HG03354 (cell line): ENCODE measurements at regions not wholly inside any gene's neighbourhood (a gene's known extent, or its start where the extent isn't known, plus 50 kb on each side); places are given as distances from the start of the nearest gene placed in this dataset.

ENCODE experiments used
- ATAC-seq: cut with Tn5 transposase; IDR thresholded peaks from one replicate; pipeline ENCODE4 v1.9.1; 2021; ENCODE audit warnings: mild to moderate bottlenecking; ENCODE audit not compliant: unreplicated experiment, poor library complexity, severe bottlenecking

DNA sequence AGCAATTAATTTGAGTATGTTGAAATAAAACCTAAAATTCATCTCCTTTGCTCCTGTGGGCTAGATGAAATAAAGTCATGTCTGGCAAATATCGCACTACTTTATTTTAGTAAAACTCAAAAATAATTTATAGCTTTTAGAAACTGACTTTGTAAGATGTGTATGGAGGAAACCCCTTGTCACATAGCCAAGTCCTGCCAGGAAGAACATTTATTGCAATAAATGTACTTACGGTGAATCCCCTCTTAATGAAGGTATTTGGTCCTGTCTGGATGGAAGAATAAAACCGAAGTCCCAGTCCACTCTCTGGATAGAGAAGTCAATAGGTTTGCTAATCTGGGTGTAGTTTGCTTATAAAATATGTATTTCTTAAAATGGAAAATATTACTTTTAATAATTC lies 1226.8 kb upstream of the MAP3K7 start:
- ATAC-seq: no peak

DNA sequence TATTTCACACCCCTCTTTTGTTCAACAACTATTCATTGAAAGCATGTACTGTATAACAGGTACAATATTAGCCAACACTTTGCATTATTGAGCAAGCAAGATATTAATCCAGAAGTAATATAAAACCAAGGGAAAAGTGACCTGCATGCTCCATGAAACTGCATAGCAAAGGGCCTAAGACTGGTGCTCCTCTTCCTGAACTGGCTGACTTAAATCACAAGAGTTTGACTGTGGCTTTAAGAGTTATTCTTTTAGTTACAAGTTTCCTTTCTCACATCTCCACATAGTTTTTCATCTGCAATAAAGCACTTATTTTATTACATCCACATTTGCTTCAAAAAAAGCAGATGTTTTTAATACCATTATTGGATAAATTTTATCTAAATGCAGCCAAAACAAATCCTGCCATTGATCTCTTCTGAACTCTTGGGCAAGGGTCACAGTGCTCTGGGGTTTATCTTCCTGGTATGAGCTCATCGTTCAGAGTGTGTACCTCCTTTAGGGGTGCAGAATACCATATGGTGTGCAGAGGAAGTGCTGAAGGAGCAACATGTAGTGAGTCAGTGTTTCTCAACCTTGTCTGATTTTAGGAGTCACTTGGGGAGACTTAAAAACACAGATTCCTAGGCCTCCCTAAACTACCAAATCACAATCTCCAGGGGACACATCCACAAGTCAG lies 1225.9 kb upstream of the MAP3K7 start:
- no peak for ATAC-seq

DNA sequence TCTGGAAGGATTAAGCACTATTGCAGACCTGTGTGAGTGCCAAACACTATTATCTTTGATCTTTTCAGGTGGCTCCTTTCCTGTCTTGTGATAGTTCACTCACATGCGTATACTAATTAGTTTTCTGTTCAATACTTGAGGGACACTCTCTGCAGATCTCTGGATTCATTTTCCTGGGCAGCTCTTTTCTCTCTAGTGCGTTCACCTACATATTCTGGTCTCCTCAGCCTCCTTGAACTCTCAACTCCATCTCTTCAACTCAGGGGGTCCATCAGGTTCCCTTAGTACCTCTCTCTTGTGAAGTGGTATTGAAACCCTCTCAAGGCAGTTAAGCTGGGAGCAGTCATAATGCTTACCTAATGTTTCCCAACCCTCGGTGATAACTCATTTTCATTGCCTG lies 1218.1 kb upstream of the MAP3K7 start:
- no peak for ATAC-seq

DNA sequence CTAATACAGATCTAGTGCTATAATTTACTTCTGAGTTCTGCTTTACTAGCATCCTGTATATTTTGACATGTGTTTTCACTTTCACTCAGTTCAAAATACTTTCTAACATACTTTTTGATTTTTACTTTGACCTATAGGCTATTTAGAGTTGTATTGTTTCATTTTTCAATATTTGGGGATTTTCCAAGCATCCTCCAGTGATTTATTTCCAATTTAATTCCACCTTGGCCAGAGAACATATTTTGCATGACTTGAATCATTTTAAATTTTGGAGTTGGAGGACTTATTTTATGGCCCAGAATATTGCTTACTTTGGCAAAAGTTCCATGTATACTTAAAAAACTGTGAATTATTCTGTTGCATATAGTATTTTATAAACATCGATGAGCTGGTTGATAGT lies 1215.6 kb upstream of the MAP3K7 start:
- no peak for ATAC-seq

DNA sequence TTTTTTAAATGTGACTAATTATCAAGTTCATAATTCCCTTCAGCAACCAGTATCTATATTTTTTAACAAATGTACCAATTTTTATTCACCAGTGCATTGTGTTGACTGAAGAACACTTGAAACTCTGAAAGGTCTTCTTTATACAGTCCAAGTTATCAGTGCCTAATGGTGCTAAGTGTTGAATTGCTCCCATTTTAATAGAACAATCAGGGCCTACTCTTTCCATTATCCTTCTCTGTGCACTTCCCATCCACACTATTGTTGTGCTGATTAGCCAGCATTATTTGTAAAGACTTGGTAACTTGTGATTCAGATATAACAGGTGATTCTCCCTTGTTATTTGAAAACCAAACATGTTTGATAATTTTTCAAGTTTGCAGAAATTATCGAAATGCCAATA lies 1209.7 kb upstream of the MAP3K7 start:
- ATAC-seq: no peak

DNA sequence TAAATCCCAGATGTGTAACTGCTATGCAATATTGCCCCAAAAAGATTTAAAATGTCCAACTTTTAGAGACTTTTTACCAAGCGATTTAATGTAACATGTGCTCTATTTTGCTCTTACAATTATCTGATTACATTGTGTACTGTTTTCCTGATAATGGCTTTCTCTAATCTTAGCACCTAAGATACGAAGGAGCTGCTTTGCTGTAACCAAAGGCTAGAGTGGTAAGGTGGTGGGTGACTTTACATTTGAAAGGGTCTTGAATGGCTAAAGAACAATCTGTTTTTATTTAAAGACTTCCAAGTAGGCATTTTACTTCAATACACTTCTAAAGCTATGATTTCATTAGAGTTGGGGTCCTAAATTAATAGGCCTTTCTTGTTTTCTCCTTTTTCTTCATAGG lies 1201.6 kb upstream of the MAP3K7 start:
- ATAC-seq: no peak

DNA sequence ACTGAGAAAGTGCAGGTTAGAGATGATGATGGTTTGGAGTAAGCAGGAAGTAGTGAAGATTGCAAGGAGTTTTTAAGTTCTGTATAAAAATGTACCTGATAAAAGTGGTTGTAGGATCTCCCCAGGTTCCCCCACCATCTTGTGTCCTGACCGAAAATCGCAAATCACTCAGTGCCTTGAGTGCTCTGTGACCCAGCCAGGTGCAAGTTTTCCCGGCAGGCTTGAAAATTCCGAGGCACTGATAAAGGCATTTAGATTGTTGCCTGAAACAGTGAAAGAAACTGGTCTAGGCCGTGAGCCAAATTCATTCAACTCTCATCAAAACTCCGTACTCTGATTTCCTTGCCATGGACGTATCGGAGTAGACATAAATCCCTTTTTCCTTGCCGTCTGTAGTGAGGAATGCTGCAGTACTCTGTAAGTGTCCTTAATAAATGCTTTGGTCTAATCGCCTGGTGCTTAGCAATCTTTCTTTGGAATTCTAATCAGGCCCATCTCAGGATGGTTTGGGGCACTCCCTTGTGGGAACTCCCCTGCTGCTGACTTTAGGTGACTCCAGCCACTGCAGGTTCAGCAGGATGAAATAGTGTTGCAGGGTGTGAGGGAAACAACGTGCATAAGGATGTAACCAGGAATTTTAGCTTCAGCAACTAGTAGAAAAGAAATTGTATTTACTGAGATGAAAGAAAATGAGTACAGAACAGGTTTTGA lies 1199.8 kb upstream of the MAP3K7 start:
- no peak for ATAC-seq

DNA sequence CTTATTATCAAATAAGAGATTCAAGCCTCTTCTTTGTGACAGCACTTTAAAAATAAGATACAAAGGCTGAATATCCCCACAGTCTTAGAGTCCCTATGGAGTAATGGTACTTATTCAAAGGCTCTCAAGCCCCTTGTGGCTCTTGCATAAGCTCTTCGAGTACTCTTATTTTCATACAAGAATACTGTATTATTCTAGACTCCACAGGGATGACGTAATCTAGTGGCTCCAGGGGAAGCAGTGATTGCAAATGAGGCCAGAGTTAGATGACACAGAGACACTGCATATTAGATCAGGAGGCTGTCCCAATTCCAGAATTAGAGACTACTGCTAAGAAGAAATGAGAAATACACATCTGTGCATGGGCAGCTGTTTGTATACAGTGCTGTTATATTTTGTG lies 1195.9 kb upstream of the MAP3K7 start:
- ATAC-seq: no peak

DNA sequence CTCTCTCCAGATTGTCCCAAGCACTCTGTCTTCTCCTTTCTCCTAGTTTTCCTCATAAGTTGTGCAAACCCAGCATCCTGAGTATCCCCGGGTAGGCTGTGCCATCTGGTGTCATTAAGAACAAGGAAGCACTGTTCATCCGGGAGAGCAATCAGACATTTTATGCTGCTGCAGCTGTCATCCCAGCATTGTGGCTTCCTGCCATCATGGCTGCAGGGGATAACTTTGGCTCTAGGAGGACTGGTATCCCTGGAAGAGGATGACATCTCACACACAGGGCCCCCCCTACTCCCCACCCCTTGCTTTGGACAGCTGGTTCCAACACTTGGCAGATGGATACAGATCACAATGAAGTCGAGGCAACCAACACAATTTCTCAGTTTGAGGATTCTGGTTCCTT lies 1195.1 kb upstream of the MAP3K7 start:
- ATAC-seq: no peak

DNA sequence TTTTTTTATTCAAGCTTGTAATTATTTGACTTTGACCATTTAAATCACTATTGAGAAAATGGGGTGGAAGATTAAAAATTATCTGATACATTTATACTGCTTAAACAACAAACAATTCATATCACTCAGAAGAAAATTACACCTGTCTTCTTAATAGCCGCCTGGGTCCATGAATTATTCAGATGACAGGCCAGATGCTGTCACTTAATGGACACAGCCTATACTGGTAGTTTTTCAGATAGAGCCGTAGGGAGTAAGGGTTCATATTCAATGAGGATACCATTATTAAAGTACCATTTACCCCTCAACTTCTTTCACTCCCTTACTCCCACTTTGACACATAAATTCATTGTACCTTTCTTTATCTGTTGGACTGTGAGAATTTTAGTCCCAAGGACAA lies 1193.4 kb upstream of the MAP3K7 start:
- ATAC-seq: no peak

DNA sequence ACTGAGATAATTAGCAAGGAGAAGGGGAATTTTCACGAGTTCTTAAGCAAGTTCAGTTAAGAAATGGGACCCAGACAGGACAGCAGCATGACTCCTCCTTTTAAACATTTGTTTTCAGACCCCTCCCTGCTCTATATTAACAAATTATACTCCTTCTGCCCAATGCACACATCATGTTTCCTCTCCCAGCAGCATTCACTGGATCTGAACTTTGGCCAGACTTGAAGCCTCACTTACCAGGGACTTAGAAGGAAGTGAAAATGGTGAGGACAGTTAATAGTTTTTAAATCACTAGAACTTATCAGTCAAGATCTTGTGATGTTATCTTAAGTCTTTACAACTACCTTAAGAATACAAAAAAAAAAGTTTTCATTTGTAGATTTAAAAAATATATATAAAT lies 1174.7 kb upstream of the MAP3K7 start:
- ATAC-seq: no peak

DNA sequence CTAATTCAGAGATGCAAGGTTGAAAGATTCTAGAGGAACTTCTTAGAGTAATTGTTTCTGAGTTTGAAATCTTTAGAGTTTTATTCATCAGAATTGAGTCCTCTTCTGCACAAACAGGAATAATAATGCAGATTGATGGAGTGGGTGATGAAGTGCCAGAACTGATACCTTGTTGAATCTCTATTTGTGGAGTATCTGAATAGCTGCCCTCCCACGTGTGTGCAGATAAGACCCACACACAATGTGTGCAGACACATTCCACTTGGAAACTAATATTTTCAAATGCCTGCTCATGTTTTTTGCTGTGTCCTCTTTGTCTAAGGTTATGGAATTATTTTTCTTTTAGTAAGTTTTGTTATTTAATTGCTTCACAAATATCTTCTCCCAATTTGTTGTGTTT lies 1167.8 kb upstream of the MAP3K7 start:
- no peak for ATAC-seq

DNA sequence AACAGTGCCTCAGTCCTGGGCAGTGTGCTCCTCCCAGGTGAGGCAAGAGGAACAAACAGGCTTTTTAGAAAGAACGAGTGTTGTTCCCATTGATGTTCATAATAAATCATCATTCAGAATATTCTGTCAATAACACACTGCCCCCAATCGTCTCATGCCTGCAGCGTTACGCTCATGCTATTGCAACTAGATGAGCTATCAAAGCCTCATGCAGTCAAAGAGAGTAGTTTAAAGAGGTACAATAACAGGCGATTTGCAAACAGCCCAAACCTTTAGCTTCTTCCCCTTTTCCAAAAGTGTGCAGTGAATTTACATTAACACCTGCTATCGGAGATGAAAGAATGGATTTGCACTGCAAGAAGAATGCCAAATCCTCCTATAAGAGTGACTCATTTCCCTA lies 1164.7 kb upstream of the MAP3K7 start:
- ATAC-seq: no peak

DNA sequence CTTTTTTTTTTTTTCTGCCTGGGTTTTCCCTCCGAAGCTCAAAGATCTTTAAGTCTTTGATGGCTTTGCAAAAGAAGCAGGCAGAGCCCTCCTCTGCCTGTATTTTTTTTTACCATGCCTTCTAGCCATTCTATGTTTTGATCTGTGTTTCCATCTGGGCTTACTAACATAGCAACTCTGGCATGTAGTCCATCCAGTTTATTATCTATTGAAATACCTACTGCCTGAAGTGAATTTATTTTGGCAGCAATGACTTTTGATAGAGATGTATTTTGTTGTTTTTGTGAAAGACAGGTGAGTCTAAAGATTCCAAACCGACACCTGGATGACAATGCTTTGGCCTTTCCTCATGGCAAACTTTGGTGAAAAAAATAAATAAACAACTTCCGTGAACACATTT lies 1157.7 kb upstream of the MAP3K7 start:
- no peak for ATAC-seq

DNA sequence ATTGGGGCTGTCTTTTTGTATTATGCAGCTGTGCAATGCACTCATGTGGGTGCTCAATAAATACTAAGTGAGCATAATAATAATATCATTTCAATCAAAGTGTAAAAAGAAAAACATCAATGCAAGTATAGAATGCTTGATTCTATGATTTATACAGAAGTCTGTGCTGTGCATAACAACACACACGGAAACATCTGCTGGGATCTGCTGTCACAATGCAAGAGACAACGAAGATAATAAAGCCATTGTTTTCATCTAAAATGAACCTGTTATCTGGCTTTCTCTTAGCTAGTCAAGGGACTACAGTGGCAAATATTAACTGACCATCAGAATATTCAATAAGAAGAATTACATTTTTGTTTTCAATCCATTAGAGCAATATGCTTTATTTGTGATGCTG lies 1156.9 kb upstream of the MAP3K7 start:
- no peak for ATAC-seq

DNA sequence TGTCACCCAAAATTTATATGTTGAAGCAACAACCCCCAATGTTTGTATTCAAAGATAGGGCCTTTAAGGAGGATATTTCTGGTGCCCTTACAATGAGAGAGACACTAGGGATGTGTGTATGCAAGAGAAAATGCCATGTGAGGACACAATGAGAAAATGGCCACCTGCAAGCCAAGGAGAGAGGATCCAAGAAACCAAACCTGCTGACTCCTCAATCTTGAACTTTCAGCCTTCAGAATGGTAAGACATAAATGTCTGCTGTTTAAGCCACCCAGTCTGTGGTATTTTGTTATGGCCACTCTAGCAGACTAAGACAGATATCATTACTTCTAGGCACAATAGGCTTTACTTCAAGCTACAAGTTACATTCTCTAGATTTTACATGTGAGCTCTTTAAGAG lies 1145.1 kb upstream of the MAP3K7 start:
- ATAC-seq: no peak

DNA sequence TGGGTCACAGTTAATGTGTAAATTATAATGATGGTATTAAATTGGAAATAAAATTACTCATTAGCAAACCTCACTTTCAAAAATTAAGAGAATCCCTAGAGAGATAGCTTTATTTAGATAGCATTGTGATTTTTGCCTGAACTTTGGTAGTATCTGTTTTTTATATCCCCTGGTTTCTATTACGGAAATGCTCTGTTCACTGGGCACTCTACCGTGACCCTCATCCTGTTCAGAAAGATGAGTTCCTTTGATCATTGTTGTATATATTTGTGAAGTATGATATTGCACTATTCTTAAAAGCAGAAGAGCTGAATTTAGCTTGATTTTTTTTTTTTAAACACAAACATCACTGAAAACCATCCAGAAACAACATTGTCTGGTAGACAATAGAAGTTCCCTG lies 1143.8 kb upstream of the MAP3K7 start:
- ATAC-seq: no peak

DNA sequence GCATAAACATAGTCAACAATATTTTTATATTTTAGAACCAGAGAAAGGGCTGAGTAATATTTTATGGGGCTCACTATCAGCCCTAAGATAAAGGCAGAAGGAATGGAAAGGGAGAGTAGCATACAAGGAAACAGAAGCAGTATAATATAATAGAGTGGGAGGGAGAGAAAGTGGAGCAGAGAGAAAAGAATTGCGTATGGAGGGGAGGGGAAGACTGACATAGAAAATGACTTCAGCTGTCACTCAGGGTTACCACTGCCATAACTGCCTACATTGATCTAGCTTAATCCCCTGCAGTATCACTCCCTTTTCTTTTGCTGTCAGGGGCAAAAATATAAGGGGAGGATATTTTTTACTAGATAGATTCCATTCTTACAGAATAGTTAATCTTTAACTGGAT lies 1133.5 kb upstream of the MAP3K7 start:
- no peak for ATAC-seq

DNA sequence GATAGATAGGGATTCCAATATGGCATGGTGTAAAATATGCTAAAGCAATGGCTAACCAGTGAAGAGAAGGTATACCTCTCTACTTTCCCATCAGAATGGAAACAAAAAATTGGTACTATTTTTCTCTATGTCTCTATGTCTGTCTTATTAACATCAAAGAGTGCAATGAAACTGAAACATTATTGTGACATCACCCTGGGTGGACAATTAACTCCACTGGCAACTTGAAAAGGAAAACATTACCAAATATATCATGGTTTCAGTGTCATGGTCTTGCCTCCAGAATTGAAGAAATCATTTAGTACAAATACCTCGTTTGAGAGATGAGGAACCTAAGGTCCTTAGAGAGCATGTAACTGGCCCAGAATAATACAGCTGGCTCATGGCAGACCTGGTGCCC lies 1132.5 kb upstream of the MAP3K7 start:
- peak; percentile 79 for ATAC-seq

DNA sequence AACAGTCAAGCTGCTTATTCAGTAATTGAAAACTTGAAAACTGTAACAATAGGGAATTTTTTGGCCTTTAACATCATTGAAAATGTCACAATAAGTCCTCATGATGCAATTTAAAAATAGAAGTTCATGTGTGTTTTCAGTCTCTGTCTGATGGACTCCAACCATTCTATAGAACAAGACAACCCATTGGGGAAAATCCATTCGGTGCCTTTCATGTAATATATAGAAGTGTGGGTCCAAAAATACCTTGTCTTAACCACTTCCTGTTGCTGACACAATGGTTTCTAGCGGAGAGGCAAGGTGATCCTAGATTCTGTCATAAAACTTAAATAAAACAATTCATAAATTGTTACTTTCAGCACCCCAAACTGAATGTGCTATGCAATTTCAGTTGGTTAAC lies 1131.3 kb upstream of the MAP3K7 start:
- no peak for ATAC-seq

DNA sequence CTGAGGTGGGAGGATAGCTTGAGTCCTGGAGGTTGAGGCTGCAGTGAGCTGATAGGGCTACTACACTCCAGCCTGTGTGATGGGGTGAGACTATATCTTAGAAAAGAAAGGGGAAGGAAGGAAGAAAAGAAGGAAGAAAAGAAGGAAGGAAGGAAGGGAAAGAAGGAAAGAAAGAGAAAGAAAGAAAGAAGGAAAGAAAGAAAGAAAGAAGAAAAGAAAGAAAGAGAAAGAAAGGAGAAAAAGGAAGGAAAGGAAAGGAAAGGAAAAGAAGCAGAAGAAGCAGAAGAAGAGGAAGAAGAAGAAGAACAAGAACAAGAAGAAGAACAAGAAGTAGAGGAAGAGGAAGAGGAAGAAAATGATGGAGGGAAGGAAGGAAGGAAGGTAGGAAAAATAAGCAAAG lies 1130.2 kb upstream of the MAP3K7 start:
- ATAC-seq: no peak

DNA sequence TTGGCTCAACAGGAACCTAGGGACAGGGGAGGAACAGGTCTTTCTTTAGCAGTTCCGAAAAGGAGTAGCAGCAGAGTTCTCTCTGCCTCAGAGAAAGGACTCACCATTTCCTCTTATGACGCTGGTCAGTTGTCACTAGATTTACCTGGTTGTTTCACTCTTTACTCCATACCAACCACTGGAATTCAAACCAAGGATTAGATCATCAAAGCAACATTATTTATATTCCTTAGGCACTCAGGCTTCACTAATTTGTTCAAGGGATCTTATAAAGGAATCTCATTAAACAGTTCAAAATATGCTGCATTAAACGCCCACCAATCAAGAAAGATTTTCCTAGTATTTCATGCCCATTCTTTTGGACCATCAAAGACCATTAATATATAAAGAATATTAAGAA lies 1129.5 kb upstream of the MAP3K7 start:
- ATAC-seq: no peak
